NCI-H1930 (cell line): ENCODE measurements at regions not wholly inside any gene's neighbourhood (a gene's known extent, or its start where the extent isn't known, plus 50 kb on each side); places are given as distances from the start of the nearest gene placed in this dataset.

Experiments
- DNase-seq, 2 experiments: peaks; one replicate each; lab custom pipeline; 2025; lab: John Stamatoyannopoulos, UW

DNA sequence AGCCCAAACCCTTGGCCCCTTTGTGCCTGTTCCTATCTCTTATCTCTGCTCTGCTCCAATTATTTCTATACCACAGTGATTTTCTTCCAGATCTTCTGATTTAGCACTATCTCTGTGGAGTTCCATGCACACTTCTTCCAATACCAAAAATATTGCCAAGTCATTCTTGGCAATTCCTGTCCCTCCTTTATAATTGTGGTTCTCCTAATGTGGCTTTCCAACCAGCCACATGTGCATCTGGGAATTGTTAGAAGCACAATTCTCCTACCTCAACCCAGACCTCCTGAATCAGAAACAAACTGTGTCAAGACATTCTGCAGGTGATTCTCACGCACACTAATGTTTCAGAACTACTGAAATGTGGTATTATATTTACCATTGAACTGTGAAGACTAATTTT is 447.8 kb upstream of the IGFBP3 start:
- DNase-seq: no peak

DNA sequence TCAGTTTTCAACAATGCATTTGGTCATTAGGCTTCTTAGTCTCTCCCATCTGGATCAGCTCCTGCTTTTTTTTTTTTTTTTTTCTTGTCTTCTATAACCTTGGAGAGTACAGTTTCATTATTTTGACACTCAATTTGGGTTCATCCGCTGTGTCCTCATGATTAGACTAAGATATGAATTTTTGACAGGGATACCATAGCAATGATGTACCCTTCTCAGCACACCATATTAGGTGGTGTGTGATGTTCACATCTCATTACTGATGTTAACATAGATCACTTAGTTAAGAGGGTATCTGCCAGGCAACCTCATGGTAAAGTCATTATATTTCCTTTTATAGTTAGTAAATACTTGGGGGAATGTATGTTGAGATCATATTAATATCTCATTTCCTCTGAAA is 445.5 kb upstream of the IGFBP3 start:
- no peak for DNase-seq

- DNase-seq: no peak
Observed at GRCh38 chr7:46363688-46364087, 442.6 kb upstream of the IGFBP3 start.

DNA sequence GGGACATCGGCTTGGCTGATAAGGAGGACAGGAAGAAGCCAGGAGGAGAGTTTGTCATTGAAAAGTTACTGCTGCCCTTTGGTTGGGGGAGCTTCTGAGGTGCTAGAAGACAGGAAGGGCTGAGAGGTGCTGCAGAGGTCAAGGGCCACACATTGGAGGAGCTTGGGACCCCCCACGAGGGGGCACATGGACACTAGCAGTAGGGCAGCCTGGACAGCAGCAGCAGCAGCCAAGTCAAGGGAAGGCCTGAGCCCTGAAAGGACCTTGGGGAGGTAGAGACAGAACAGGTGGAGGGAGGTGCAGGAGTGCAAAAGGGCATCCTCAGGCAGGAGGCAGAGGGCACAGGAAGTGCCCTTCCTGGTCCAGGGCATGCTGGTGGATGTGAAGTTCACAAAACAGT is 439.7 kb upstream of the IGFBP3 start:
- DNase-seq: no peak

GRCh38 chr7:46360296-46360695 is 439.2 kb upstream of the IGFBP3 start:
- DNase-seq: no peak

DNA sequence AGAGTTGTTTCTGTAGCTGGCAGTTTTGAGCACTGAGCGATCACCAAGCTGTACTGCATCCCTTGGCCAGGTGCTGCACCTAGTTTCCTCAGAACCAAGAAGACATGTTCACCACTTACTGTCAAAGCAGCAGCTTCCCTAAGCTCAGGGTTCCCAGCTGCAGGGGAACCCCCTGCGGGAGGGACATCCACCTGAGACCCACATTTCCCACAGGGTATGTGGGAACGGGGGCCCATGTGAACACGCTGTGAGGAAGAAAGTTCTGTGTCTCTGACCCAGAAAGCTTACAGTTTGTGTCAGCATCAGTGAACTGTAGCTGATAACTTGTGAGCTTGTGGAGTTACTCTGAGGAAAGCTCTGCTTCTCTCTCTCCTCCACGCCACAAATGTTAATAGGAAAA is 436.8 kb upstream of the IGFBP3 start:
- no peak for DNase-seq

DNA sequence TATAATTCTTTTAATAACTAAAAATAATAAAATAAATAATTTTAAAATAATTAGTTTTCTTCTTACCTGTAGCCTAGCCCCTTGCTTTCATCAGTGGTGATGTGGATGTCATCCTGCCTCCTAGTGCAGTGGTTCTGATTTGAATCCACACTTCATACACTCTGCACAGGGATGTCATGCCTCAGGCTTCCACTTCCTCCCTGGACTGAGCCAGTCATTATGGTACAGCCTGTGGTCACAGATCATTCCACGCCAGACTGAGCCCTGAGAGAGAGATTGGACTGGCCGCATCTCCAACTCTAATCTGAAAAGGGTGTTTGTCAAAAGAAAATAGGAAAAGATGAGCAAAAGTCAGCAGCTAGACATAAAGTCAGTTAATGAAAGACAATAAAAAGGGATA is 436.2 kb upstream of the IGFBP3 start:
- no peak for DNase-seq

GRCh38 chr7:46356371-46356770 is 435.3 kb upstream of the IGFBP3 start:
- DNase-seq: no peak

DNA sequence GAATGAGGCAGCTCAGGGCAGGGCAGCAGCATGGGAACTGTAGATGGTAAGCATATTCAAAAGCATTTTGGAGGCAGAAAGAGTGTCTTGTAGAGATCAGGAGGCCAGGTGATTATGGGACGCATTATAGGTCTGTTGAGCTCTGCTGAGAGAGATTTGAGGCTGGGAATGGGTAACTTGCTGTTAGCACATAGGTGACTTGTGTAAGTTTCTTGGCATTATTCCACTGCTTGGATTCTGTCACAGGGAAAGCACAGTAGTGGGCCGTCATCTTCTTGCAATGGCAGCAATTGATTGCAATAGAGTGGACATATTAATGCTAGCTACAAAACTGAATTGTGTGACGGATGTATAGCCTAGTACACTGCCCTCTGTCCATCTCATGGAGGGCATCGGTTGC is 434.3 kb upstream of the IGFBP3 start:
- no peak for DNase-seq

- peak in 1 of 2 experiments; percentile 37 for DNase-seq
Observed at GRCh38 chr7:46352004-46352954, 431.2 kb upstream of the IGFBP3 start.

GRCh38 chr7:46349490-46349889 is 428.4 kb upstream of the IGFBP3 start:
- no peak for DNase-seq

DNA sequence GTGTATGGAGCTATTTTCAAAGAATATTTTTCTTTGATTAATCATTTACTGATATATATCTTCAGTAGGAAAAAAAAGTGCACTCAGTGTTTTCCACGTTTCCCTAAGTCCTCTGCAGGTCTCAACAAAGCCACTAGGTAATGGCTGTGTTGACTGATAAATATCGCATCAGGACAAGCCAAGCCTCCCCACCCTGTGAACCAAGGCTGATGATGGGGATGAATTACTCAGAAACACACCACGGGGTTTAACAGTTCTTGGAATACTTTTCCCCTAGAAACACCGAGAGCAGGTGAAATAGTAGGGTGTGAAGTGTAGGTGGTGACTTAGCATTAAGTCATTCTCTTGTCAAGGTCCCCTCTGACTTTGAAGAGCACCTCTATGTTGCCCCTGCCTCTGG is 423.5 kb upstream of the IGFBP3 start:
- DNase-seq: no peak

- no peak for DNase-seq
Observed at GRCh38 chr7:46343802-46344201, 422.7 kb upstream of the IGFBP3 start.

DNA sequence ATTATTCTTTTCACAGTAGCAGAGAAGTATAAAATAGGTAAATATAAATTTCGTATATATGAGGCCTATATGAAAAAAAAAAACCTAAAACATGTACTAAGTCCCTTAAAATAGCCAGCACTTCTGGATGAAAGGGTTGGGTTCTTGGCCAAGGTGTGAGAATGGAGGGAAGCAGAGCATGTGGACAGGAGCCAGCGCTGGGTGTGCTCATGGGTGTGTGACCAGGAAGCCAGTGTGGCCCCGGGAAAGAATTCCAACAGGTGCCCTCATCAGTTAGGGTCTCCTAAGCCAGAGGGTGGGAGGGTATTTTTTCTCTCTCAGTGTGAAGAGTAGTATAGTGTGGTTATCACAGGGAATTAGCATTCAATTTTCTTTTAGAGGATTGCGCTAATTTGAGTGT is 401.9 kb upstream of the IGFBP3 start:
- DNase-seq: no peak

GRCh38 chr7:46321556-46322205 is 400.6 kb upstream of the IGFBP3 start:
- no peak for DNase-seq

- DNase-seq: no peak
Observed at GRCh38 chr7:46320956-46321355, 399.9 kb upstream of the IGFBP3 start.

DNA sequence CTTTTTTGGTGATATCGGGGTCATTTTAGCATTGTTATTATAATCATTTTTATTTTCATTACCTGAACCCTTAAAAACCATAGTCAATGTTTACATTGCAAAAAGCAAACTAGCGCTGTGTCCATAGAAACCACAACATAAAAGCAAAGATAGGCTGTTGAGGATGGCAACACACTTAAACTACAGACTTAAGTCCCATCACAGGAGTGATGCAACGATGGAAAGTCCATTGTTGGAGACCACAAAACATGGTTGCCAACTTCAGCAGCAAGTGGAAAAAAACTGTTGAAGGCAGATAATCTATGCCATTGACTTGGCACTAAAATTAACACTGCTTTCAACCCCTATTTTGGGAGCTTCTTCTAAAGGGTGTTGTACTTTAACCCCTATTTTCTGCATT is 398.8 kb upstream of the IGFBP3 start:
- DNase-seq: no peak

DNA sequence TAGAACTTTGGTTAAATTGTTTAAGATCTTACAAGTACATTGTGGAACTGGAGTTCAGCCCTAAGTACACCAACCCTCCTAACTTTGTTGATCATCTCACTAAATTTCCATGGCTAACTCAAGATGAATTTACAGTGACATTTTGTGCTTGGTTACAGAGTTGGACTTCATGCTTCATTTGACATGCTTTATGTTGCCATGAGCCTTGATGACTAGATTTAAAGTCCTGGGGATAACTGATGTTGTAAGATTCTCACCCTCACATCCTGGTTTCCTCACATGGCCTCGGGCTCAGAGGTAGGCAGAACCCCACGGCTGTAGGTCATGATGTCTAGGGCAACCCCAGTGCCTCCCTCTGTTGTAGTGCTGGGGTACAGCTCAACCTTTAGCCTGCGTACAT is 397.2 kb upstream of the IGFBP3 start:
- DNase-seq: no peak

DNA sequence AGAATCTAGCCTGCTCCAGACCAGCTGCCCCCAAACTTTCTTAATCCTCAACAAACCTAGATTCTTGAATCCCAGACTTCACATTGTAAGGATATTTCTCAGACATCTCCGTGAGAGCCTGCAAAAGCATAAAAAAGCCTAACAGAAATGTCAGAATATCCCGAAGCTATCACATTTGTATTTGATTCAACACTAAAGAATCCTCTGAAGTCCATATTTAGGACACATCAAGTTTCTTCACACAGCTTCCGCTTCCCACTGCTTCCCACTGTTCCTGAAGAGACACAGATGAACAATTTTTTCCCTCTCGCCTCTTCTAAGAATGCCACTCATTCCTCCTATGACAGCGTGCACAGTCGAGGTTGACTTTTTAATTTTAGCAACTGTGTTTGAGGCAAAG is 396.2 kb upstream of the IGFBP3 start:
- no peak for DNase-seq

GRCh38 chr7:46315891-46316290 is 394.8 kb upstream of the IGFBP3 start:
- no peak for DNase-seq

- DNase-seq: no peak
Observed at GRCh38 chr7:46301677-46302076, 380.6 kb upstream of the IGFBP3 start.

DNA sequence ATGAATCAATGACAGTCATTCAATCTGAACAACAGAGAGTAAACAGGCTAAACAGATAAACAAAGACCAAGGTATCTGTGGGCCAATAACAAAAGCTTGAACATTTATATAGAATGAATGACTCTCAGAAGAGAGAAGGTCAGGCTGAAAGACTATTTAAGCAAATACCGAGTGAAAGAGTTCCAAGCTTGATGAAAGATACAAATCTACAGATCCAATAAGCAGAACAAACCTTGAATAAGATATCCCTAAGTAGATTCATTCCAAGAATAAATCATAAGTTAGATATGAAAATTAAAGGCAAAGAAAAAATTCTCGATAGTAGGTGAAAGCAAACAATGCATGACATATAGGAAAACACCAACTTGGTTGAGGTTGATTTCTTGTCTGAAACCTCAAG is 376.4 kb upstream of the IGFBP3 start:
- DNase-seq: no peak

GRCh38 chr7:46296526-46296925 is 375.5 kb upstream of the IGFBP3 start:
- DNase-seq: no peak

- no peak for DNase-seq
Observed at GRCh38 chr7:46294381-46294780, 373.3 kb upstream of the IGFBP3 start.
